ENCODE measurements at regions not wholly inside any gene's neighbourhood (a gene's known extent, or its start where the extent isn't known, plus 50 kb on each side); places are given as distances from the start of the nearest gene placed in this dataset.

GRCh38 chr1:83024251-83024767, 974.6 kb downstream of the TTLL7 start:
- no peak for TF ChIP-seq CTCF (IDR thresholded peaks at IDR 0.05)
- TF ChIP-seq EP300 (IDR thresholded peaks at IDR 0.05), result no peak
